H9 (cell line): ENCODE measurements at regions not wholly inside any gene's neighbourhood (a gene's known extent, or its start where the extent isn't known, plus 50 kb on each side); places are given as distances from the start of the nearest gene placed in this dataset.

Experiments used
- DNase-seq: peaks from one replicate; pipeline ENCODE4 v3.0.0-alpha.2; 2017
- H2AFZ ChIP-seq: one replicate; pipeline ENCODE4 v1.6.1; 2013; ENCODE audit warnings: mild to moderate bottlenecking, low read length, control low read depth, moderate library complexity
- H2AK5ac ChIP-seq: 2 replicates; pipeline ENCODE4 v1.6.1; 2013; ENCODE audit warnings: low read length, control low read depth, mixed read lengths; ENCODE audit not compliant: insufficient read length
- H2BK120ac ChIP-seq: one replicate; pipeline ENCODE4 v1.6.1; 2013; ENCODE audit warnings: low read depth, mild to moderate bottlenecking, low read length, control low read depth, inconsistent platforms; ENCODE audit not compliant: poor library complexity, severe bottlenecking
- H2BK12ac ChIP-seq: 2 replicates; pipeline ENCODE4 v1.6.1; 2013; ENCODE audit warnings: low read length, control low read depth, mixed read lengths, low read depth; ENCODE audit not compliant: insufficient read length
- H2BK15ac ChIP-seq: 2 replicates; pipeline ENCODE4 v1.6.1; 2013; ENCODE audit warnings: low read depth, low read length, control low read depth
- H2BK20ac ChIP-seq: one replicate; pipeline ENCODE4 v1.6.1; 2013; ENCODE audit warnings: low read depth, mild to moderate bottlenecking, low read length, control low read depth, inconsistent platforms; ENCODE audit not compliant: poor library complexity, severe bottlenecking
- H2BK5ac ChIP-seq: 2 replicates; pipeline ENCODE4 v1.6.1; 2013; ENCODE audit warnings: low read length, control low read depth, mixed read lengths; ENCODE audit not compliant: insufficient read length
- H3K14ac ChIP-seq: 2 replicates; pipeline ENCODE4 v1.6.1; 2013; ENCODE audit warnings: low read length, control low read depth; ENCODE audit not compliant: insufficient read depth
- H3K18ac ChIP-seq: 2 replicates; pipeline ENCODE4 v1.6.1; 2013; ENCODE audit warnings: low read depth, mild to moderate bottlenecking, mixed read lengths, low read length, control low read depth; ENCODE audit not compliant: insufficient read length
- H3K23ac ChIP-seq: 2 replicates; pipeline ENCODE4 v1.6.1; 2013; ENCODE audit warnings: low read length, control low read depth, mixed read lengths, low read depth; ENCODE audit not compliant: insufficient read length
- H3K23me2 ChIP-seq: 2 replicates; pipeline ENCODE4 v1.6.1; 2013; ENCODE audit warnings: low read depth, mild to moderate bottlenecking, mixed read lengths, low read length, control low read depth; ENCODE audit not compliant: insufficient read length, poor library complexity, severe bottlenecking
- H3K27ac ChIP-seq: 2 replicates; pipeline ENCODE4 v1.5.1; 2013; ENCODE audit warnings: low read length, control low read depth, mixed read lengths, low read depth; ENCODE audit not compliant: insufficient read length
- H3K27me3 ChIP-seq: 2 replicates; pipeline ENCODE4 v1.6.1; 2013; ENCODE audit warnings: low read length, control low read depth, inconsistent platforms; ENCODE audit not compliant: insufficient read depth
- H3K4ac ChIP-seq: 2 replicates; pipeline ENCODE4 v1.6.1; 2013; ENCODE audit warnings: low read depth, mild to moderate bottlenecking, control low read depth, inconsistent platforms, low read length, moderate library complexity
- H3K4me1 ChIP-seq: 2 replicates; pipeline ENCODE4 v1.6.1; 2013; ENCODE audit warnings: low read length, control low read depth, inconsistent platforms; ENCODE audit not compliant: insufficient read depth
- H3K4me2 ChIP-seq: 2 replicates; pipeline ENCODE4 v1.6.1; 2013; ENCODE audit warnings: low read length, control low read depth, mixed read lengths; ENCODE audit not compliant: insufficient read length, insufficient read depth
- H3K56ac ChIP-seq: 2 replicates; pipeline ENCODE4 v1.6.1; 2013; ENCODE audit warnings: low read depth, mild to moderate bottlenecking, mixed read lengths, low read length, control low read depth; ENCODE audit not compliant: insufficient read length
- H3K79me1 ChIP-seq: 2 replicates; pipeline ENCODE4 v1.6.1; 2013; ENCODE audit warnings: low read depth, mild to moderate bottlenecking, moderate library complexity, low read length, control low read depth, inconsistent platforms; ENCODE audit not compliant: insufficient read depth, poor library complexity, severe bottlenecking
- H3K79me2 ChIP-seq: 2 replicates; pipeline ENCODE4 v1.6.1; 2013; ENCODE audit warnings: low read length, control low read depth, inconsistent platforms; ENCODE audit not compliant: insufficient read depth
- H3K9ac ChIP-seq: 2 replicates; pipeline ENCODE4 v1.6.1; 2013; ENCODE audit warnings: low read length, control low read depth, mixed read lengths; ENCODE audit not compliant: insufficient read length; ENCODE audit errors: extremely low read depth
- H3K9me3 ChIP-seq: one replicate; pipeline ENCODE4 v1.6.1; 2013; ENCODE audit warnings: low read depth, low read length, inconsistent platforms; ENCODE audit not compliant: control insufficient read depth
- H3T11ph ChIP-seq: one replicate; pipeline ENCODE4 v1.6.1; 2013; ENCODE audit warnings: mild to moderate bottlenecking, low read length, control low read depth, inconsistent platforms
- H4K20me1 ChIP-seq: one replicate; pipeline ENCODE4 v1.6.1; 2013; ENCODE audit not compliant: control insufficient read depth, insufficient read length, insufficient read depth
- H4K5ac ChIP-seq: 2 replicates; pipeline ENCODE4 v1.6.1; 2013; ENCODE audit warnings: low read depth, mild to moderate bottlenecking, mixed read lengths, low read length, control low read depth; ENCODE audit not compliant: insufficient read length
- H4K8ac ChIP-seq: replicated peaks from 2 replicates; pipeline ENCODE4 v1.6.1; 2013; ENCODE audit warnings: low read length, control low read depth, mixed read lengths, low read depth; ENCODE audit not compliant: insufficient read length
- H4K91ac ChIP-seq: 2 replicates; pipeline ENCODE4 v1.6.1; 2013; ENCODE audit warnings: low read depth, mild to moderate bottlenecking, moderate library complexity, mixed read lengths, low read length, control low read depth; ENCODE audit not compliant: insufficient read length
- H3K27ac Mint-ChIP-seq, 3 experiments: 2 replicates in 2 of 3; 3 replicates in 1 of 3; pipeline ENCODE4 v1.8.0; 2020 to 2021; ENCODE audit warnings: mixed read lengths in 3 of 3, mild to moderate bottlenecking in 1 of 3, moderate library complexity in 1 of 3
- H3K27me3 Mint-ChIP-seq: 2 replicates; pipeline ENCODE4 v1.8.0; 2021; ENCODE audit warnings: low read depth, mild to moderate bottlenecking, moderate library complexity, mixed read lengths
- H3K36me3 Mint-ChIP-seq, 3 experiments: 2 replicates in 2 of 3; 3 replicates in 1 of 3; pipeline ENCODE4 v1.8.0; 2020 to 2021; ENCODE audit warnings: low read depth in 3 of 3, mixed read lengths in 3 of 3; ENCODE audit not compliant: insufficient read depth in 1 of 3
- H3K4me1 Mint-ChIP-seq, 2 experiments: 2 replicates each; pipeline ENCODE4 v1.8.0; 2020; ENCODE audit warnings: mixed read lengths in 2 of 2
- H3K4me3 Mint-ChIP-seq, 2 experiments: 2 replicates in 1 of 2; 3 replicates in 1 of 2; pipeline ENCODE4 v1.8.0; 2020 to 2021; ENCODE audit warnings: mild to moderate bottlenecking in 2 of 2, mixed read lengths in 2 of 2, moderate library complexity in 1 of 2
- H3K9me3 Mint-ChIP-seq, 2 experiments: 2 replicates in 1 of 2; 3 replicates in 1 of 2; pipeline ENCODE4 v1.8.0; 2020; ENCODE audit warnings: mild to moderate bottlenecking in 2 of 2, mixed read lengths in 2 of 2, moderate library complexity in 1 of 2
- WGBS: extraction: QIAGEN DNeasy Blood & Tissue Kit; methylation state at CpG from one replicate; pipeline ENCODE4 v1.1.7; 2013; ENCODE audit warnings: missing lambda C conversion rate, low lambda C conversion rate, mixed read lengths; ENCODE audit not compliant: insufficient read length; ENCODE audit errors: extremely low coverage; 5-methylcytosine and 5-hydroxymethylcytosine counted together
- TF ChIP-seq, protein P1 (sequence below): fragments of 200-600 bp; sonication (generic); conservative IDR thresholded peaks from 3 replicates; pipeline ENCODE4 v1.8.0; 2021; ENCODE audit warnings: antibody characterized with exemption, mild to moderate bottlenecking

DNA sequence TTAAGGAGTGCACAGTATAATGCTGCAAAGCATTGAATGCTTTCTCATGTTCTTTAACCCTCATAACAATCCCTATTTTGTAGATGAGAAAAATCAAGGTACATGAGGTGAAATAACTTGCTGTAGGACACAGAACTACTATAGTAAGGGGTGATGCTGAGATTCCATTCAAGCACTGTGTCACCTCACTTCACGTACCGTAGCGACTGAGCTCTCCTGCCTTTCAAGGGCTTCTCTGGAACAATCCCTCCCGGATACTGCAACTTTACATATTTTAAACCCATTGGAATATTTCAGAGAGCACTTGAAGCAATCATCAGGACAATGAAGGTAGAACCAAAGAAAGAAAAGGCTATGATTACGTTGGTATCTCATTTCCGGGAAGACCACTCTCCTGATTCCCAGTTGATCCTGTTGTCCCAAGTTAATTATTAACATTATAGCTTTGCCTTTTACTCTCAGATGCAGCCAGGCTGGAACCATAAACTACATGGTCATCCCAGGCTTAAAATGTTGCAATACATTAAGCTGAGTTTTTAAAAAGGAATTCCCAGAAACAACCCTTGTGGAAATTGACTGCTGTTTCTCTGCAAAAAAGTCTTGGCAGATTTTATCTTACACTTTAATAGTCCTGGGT lies 252.2 kb upstream of the IGF1R start:
- Mint-ChIP-seq H3K27me3 (peaks cover 11% of the 10 kb centered on the region), H3K9me3 (peaks cover 0 to 4% of the 10 kb centered on the region in 2 experiments; a peak in 2 of 5 replicates), H3K27ac (no peak overlapping the region), H3K36me3 (0 out of 7 replicates have a peak, but pooled peaks cover 0 to 3% (median 0%) of the 10 kb centered on the region in 3 experiments), H3K4me3 (no peak overlapping the region), H3K4me1 (peaks cover 30 to 35% of the 10 kb centered on the region in 2 experiments)
- Histone ChIP-seq H3K4ac (no peak overlapping the region), H3K14ac (no peak overlapping the region), H3K79me1 (no peaks in the 10 kb centered on the region), H3K4me1 (peaks cover 8% of the 10 kb centered on the region; the same call in 1 of the 2 replicates), H2AK5ac (no peak overlapping the region), H3K27ac (no peak overlapping the region), H2BK15ac (no peak overlapping the region), H4K8ac (no peak overlapping the region), H4K91ac (no peak overlapping the region), H2BK5ac (no peak overlapping the region), H2BK12ac (no peak overlapping the region), H3K9me3 (no peaks in the 10 kb centered on the region), H2BK120ac (no peak overlapping the region), H3K9ac (no peak overlapping the region), H3K56ac (no peak overlapping the region), H2BK20ac (no peak overlapping the region), H3K23me2 (no peaks in the 10 kb centered on the region), H4K5ac (no peak overlapping the region), H4K20me1 (no peaks in the 10 kb centered on the region), H3T11ph (no peak overlapping the region), H2AFZ (no peak overlapping the region), H3K18ac (no peak overlapping the region), H3K27me3 (no peaks in the 10 kb centered on the region), H3K23ac (no peak overlapping the region), H3K79me2 (no peaks in the 10 kb centered on the region), H3K4me2 (no peak overlapping the region)
- DNase-seq, result no peak
- no CpG with 5 or more reads among the region's 6 CpGs for WGBS
- TF ChIP-seq, protein P1, sequence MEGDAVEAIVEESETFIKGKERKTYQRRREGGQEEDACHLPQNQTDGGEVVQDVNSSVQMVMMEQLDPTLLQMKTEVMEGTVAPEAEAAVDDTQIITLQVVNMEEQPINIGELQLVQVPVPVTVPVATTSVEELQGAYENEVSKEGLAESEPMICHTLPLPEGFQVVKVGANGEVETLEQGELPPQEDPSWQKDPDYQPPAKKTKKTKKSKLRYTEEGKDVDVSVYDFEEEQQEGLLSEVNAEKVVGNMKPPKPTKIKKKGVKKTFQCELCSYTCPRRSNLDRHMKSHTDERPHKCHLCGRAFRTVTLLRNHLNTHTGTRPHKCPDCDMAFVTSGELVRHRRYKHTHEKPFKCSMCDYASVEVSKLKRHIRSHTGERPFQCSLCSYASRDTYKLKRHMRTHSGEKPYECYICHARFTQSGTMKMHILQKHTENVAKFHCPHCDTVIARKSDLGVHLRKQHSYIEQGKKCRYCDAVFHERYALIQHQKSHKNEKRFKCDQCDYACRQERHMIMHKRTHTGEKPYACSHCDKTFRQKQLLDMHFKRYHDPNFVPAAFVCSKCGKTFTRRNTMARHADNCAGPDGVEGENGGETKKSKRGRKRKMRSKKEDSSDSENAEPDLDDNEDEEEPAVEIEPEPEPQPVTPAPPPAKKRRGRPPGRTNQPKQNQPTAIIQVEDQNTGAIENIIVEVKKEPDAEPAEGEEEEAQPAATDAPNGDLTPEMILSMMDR, result no peak
